Common myeloid progenitor, CD34-positive (primary cell): ENCODE measurements at regions not wholly inside any gene's neighbourhood (a gene's known extent, or its start where the extent isn't known, plus 50 kb on each side); places are given as distances from the start of the nearest gene placed in this dataset.

Experiments used
- CTCF ChIA-PET: fragments of 350-600 bp; sonication (Branson Sonifier 250); formaldehyde crosslinking; loops from one replicate; lab custom pipeline; 2021; ENCODE audit warnings: antibody characterized with exemption; lab: Charles Lee
- POLR2A ChIA-PET: fragments of 350-600 bp; sonication (Branson Sonifier 250); formaldehyde crosslinking; loops from one replicate; lab custom pipeline; 2021; ENCODE audit warnings: antibody characterized with exemption; lab: Charles Lee
- DNase-seq, 3 donors: peaks; one replicate each; pipeline versions ENCODE4 v3.0.0 to v3.0.0-alpha.2; 2013
- H3K27ac ChIP-seq, 2 experiments: 1 replicate in 1 of 2; 2 replicates in 1 of 2; pipeline ENCODE4 v1.7.0; 2013; ENCODE audit warnings: inconsistent platforms in 2 of 2, low read length in 2 of 2, mild to moderate bottlenecking in 2 of 2, low read depth in 1 of 2, moderate library complexity in 1 of 2; ENCODE audit not compliant: severe bottlenecking in 2 of 2, insufficient read depth in 1 of 2, poor library complexity in 1 of 2
- H3K27me3 ChIP-seq, 5 experiments: replicated peaks in 2 of 5; 1 replicate in 3 of 5; 2 replicates in 2 of 5; pipeline versions ENCODE4 v1.6.1 to v1.7.0; 2013; ENCODE audit warnings: low read length in 4 of 5, mild to moderate bottlenecking in 2 of 5, moderate library complexity in 2 of 5, inconsistent platforms in 1 of 5; ENCODE audit not compliant: insufficient read depth in 5 of 5, control insufficient read depth in 4 of 5
- H3K36me3 ChIP-seq, 4 experiments: 1 replicate in 2 of 4; 2 replicates in 2 of 4; pipeline versions ENCODE4 v1.6.1 to v1.7.0; 2013; ENCODE audit warnings: low read length in 3 of 4, control low read depth in 1 of 4, mild to moderate bottlenecking in 1 of 4; ENCODE audit not compliant: control insufficient read depth in 4 of 4, insufficient read depth in 4 of 4
- H3K4me1 ChIP-seq, 4 experiments: 1 replicate in 3 of 4; 2 replicates in 1 of 4; pipeline versions ENCODE4 v1.6.1 to v1.7.1; 2013; ENCODE audit warnings: low read length in 3 of 4, mild to moderate bottlenecking in 3 of 4, control low read depth in 1 of 4, inconsistent platforms in 1 of 4, moderate library complexity in 1 of 4; ENCODE audit not compliant: control insufficient read depth in 4 of 4, insufficient read depth in 4 of 4; ENCODE audit errors: control extremely low read depth in 1 of 4
- H3K4me3 ChIP-seq, 7 experiments: 1 replicate in 4 of 7; 2 replicates in 3 of 7; pipeline versions ENCODE4 v1.5.1 to v1.7.0; 2013; ENCODE audit warnings: mild to moderate bottlenecking in 7 of 7, low read length in 6 of 7, moderate library complexity in 6 of 7, inconsistent platforms in 2 of 7, low read depth in 2 of 7, control low read depth in 1 of 7; ENCODE audit not compliant: insufficient read depth in 4 of 7, control insufficient read depth in 1 of 7; ENCODE audit errors: extremely low read depth in 1 of 7
- H3K9me3 ChIP-seq, 5 experiments: 1 replicate in 4 of 5; 2 replicates in 1 of 5; pipeline versions ENCODE4 v1.6.1 to v1.7.1; 2013; ENCODE audit warnings: low read length in 4 of 5, mild to moderate bottlenecking in 2 of 5, inconsistent platforms in 1 of 5, low read depth in 1 of 5, moderate library complexity in 1 of 5; ENCODE audit not compliant: control insufficient read depth in 4 of 5, insufficient read depth in 2 of 5; ENCODE audit errors: control extremely low read depth in 1 of 5
- WGBS: methylation state at CpG from one replicate; pipeline ENCODE4 v1.1.5; 2013; ENCODE audit not compliant: insufficient coverage; 5-methylcytosine and 5-hydroxymethylcytosine counted together

- Histone ChIP-seq H3K4me3 (no peak overlapping the region), H3K4me1 (no peaks in the 10 kb centered on the region), H3K36me3 (no peaks in the 10 kb centered on the region), H3K27me3 (no peaks in the 10 kb centered on the region), H3K27ac (no peak overlapping the region), H3K9me3 (peaks cover 0 to 1% (median 0%) of the 10 kb centered on the region in 5 experiments)
- no peak for DNase-seq
- POLR2A ChIA-PET = no interaction called here
- WGBS = 93% methylated on average over 4 of the region's 4 CpGs
- CTCF ChIA-PET = no interaction called here
Measured at GRCh38 chr3:28808068-28808467, 459.4 kb upstream of the AZI2 start.

GRCh38 chr3:28816017-28816416, 464.9 kb upstream of the RBMS3 start:
- POLR2A ChIA-PET = no interaction called here
- no peak for DNase-seq

GRCh38 chr3:28824316-28824715, 456.6 kb upstream of the RBMS3 start:
- Histone ChIP-seq H3K4me1 (no peaks in the 10 kb centered on the region), H3K27ac (no peak overlapping the region), H3K27me3 (no peaks in the 10 kb centered on the region), H3K36me3 (no peaks in the 10 kb centered on the region), H3K4me3 (no peak overlapping the region), H3K9me3 (no peaks in the 10 kb centered on the region)
- ChIA-PET CTCF (interaction anchor here (1.0 kb wide), 1 partner anchor 15 kb away, joined by 3 read pairs; no protein-coding TSS in a partner anchor), POLR2A (no interaction called here)
- WGBS = no CpG with 5 or more reads among the region's 1 CpG
- no peak for DNase-seq

More at GRCh38 chr3:28816017-28816416, 464.9 kb upstream of the RBMS3 start:
- no peaks in the 10 kb centered on the region for H3K36me3 ChIP-seq
- peaks cover 0 to 3% (median 0%) of the 10 kb centered on the region in 4 experiments for H3K4me1 ChIP-seq
- H3K9me3 ChIP-seq = peaks cover 0 to 3% (median 0%) of the 10 kb centered on the region in 5 experiments
- no peak overlapping the region for H3K27ac ChIP-seq
- CTCF ChIA-PET = no interaction called here
- H3K27me3 ChIP-seq = no peaks in the 10 kb centered on the region
- H3K4me3 ChIP-seq = no peak overlapping the region

GRCh38 chr3:28826840-28827239, 454.0 kb upstream of the RBMS3 start:
- H3K9me3 ChIP-seq = no peaks in the 10 kb centered on the region
- no peaks in the 10 kb centered on the region for H3K27me3 ChIP-seq
- H3K36me3 ChIP-seq = no peaks in the 10 kb centered on the region
- no peak overlapping the region for H3K27ac ChIP-seq
- no peak overlapping the region for H3K4me3 ChIP-seq
- no peak for DNase-seq
- ChIA-PET POLR2A (no interaction called here), CTCF (no interaction called here)
- no peaks in the 10 kb centered on the region for H3K4me1 ChIP-seq

- POLR2A ChIA-PET = interaction anchor here (0.7 kb wide), 1 partner anchor 149 kb away, joined by 3 read pairs; no protein-coding TSS in a partner anchor
- Histone ChIP-seq H3K27ac (no peak overlapping the region), H3K9me3 (peaks cover 0 to 4% (median 2%) of the 10 kb centered on the region in 5 experiments), H3K4me3 (no peak overlapping the region), H3K27me3 (no peaks in the 10 kb centered on the region), H3K4me1 (no peaks in the 10 kb centered on the region), H3K36me3 (no peaks in the 10 kb centered on the region)
- CTCF ChIA-PET = no interaction called here
- 100% methylated on average over 1 of the region's 2 CpGs for WGBS
- no peak for DNase-seq
Measured at GRCh38 chr3:28835249-28835648, 445.6 kb upstream of the RBMS3 start.

GRCh38 chr3:28835751-28836150, 445.1 kb upstream of the RBMS3 start:
- H3K36me3 ChIP-seq = no peaks in the 10 kb centered on the region
- peaks cover 0 to 4% (median 2%) of the 10 kb centered on the region in 5 experiments for H3K9me3 ChIP-seq
- CTCF ChIA-PET = no interaction called here
- no peak for DNase-seq
- WGBS = 82% methylated on average over 8 of the region's 8 CpGs
- no peak overlapping the region for H3K4me3 ChIP-seq
- no peak overlapping the region for H3K27ac ChIP-seq
- H3K27me3 ChIP-seq = no peaks in the 10 kb centered on the region
- POLR2A ChIA-PET = no interaction called here
- no peaks in the 10 kb centered on the region for H3K4me1 ChIP-seq

GRCh38 chr3:28836199-28836598, 444.7 kb upstream of the RBMS3 start:
- H3K27ac ChIP-seq = no peak overlapping the region
- H3K4me3 ChIP-seq = no peak overlapping the region
- DNase-seq = no peak
- POLR2A ChIA-PET = no interaction called here
- CTCF ChIA-PET = no interaction called here
- no peaks in the 10 kb centered on the region for H3K36me3 ChIP-seq
- H3K4me1 ChIP-seq = no peaks in the 10 kb centered on the region
- H3K9me3 ChIP-seq = peaks cover 0 to 4% (median 2%) of the 10 kb centered on the region in 5 experiments
- WGBS = 73% methylated on average over 1 of the region's 2 CpGs
- no peaks in the 10 kb centered on the region for H3K27me3 ChIP-seq
